ENCODE measurements at regions not wholly inside any gene's neighbourhood (a gene's known extent, or its start where the extent isn't known, plus 50 kb on each side); places are given as distances from the start of the nearest gene placed in this dataset.

DNA sequence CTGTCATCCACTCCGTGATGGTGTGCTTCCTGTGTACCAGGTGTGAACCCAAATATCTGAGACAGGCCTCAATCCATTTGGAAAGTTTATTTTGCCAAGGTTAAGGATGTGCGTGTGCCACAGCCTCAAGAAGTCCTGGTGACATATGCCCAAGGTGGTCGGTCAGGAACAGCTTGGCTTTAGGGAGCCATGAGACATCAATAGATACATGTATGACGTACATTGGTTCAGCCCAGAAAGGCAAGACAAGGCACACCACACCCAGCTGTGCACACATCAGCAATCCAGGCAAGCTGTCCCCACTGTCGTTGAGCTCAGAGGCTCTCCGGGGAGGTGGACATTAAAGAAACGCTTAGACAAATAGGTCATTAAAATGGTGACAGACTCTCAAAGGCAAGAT lies 56.8 kb upstream of the SHANK2 start:
- TF ChIP-seq POLR2AphosphoS5 (IDR thresholded peaks at IDR 0.05) = no peak
- TF ChIP-seq, protein P1, sequence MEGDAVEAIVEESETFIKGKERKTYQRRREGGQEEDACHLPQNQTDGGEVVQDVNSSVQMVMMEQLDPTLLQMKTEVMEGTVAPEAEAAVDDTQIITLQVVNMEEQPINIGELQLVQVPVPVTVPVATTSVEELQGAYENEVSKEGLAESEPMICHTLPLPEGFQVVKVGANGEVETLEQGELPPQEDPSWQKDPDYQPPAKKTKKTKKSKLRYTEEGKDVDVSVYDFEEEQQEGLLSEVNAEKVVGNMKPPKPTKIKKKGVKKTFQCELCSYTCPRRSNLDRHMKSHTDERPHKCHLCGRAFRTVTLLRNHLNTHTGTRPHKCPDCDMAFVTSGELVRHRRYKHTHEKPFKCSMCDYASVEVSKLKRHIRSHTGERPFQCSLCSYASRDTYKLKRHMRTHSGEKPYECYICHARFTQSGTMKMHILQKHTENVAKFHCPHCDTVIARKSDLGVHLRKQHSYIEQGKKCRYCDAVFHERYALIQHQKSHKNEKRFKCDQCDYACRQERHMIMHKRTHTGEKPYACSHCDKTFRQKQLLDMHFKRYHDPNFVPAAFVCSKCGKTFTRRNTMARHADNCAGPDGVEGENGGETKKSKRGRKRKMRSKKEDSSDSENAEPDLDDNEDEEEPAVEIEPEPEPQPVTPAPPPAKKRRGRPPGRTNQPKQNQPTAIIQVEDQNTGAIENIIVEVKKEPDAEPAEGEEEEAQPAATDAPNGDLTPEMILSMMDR (IDR thresholded peaks at IDR 0.05) = no peak
- TF ChIP-seq POLR2A (IDR thresholded peaks at IDR 0.05) = no peak

All from upper lobe of left lung (tissue), 4 donors.